ENCODE measurements at regions not wholly inside any gene's neighbourhood (a gene's known extent, or its start where the extent isn't known, plus 50 kb on each side); places are given as distances from the start of the nearest gene placed in this dataset.

GRCh38 chr1:106961646-106962045 lies 94.8 kb upstream of the PRMT6 start:
- no peak overlapping the region for H3K4me3 ChIP-seq (ENCODE audit: low read depth, low read length)
- DNase-seq (ENCODE audit: low read depth): no peak
- TF ChIP-seq POLR2A (IDR thresholded peaks at IDR 0.05; ENCODE audit: extremely low read depth, insufficient read length): no peak
- TF ChIP-seq, protein P1, sequence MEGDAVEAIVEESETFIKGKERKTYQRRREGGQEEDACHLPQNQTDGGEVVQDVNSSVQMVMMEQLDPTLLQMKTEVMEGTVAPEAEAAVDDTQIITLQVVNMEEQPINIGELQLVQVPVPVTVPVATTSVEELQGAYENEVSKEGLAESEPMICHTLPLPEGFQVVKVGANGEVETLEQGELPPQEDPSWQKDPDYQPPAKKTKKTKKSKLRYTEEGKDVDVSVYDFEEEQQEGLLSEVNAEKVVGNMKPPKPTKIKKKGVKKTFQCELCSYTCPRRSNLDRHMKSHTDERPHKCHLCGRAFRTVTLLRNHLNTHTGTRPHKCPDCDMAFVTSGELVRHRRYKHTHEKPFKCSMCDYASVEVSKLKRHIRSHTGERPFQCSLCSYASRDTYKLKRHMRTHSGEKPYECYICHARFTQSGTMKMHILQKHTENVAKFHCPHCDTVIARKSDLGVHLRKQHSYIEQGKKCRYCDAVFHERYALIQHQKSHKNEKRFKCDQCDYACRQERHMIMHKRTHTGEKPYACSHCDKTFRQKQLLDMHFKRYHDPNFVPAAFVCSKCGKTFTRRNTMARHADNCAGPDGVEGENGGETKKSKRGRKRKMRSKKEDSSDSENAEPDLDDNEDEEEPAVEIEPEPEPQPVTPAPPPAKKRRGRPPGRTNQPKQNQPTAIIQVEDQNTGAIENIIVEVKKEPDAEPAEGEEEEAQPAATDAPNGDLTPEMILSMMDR (IDR thresholded peaks at IDR 0.05; ENCODE audit: low read depth, low read length): no peak
- TF ChIP-seq MAX (IDR thresholded peaks at IDR 0.05; ENCODE audit: low read depth, low read length): no peak
- TF ChIP-seq MYC (IDR thresholded peaks at IDR 0.05; ENCODE audit: low read depth, low read length): no peak

DNA sequence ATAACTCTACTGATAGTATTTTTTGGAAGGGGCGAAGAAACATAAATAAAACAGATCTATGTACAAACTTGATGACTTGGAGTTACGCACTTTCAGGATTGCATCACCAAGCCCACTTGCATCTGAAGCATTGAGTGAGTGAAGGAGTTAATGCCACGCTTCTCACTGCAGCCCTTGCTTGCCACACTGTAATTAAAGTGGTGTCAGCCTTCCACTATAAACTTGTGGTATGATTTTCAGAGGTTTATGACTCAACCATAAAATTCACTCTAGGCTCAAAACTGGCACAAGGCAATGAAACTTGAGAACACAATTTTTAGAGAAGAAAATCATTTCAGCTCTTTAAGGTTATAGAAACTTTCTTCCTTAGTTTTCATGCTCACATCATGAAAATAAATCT lies 93.9 kb upstream of the PRMT6 start:
- TF ChIP-seq MAX (IDR thresholded peaks at IDR 0.05; ENCODE audit: low read depth, low read length) (no peak), POLR2A (IDR thresholded peaks at IDR 0.05; ENCODE audit: extremely low read depth, insufficient read length) (no peak), MYC (IDR thresholded peaks at IDR 0.05; ENCODE audit: low read depth, low read length) (no peak)
- TF ChIP-seq, protein P1 (IDR thresholded peaks at IDR 0.05; ENCODE audit: low read depth, low read length): no peak
- DNase-seq (ENCODE audit: low read depth): peak; percentile 1
- H3K4me3 ChIP-seq (ENCODE audit: low read depth, low read length): no peak overlapping the region

- TF ChIP-seq, protein P1 (IDR thresholded peaks at IDR 0.05; ENCODE audit: low read depth, low read length): no peak
- TF ChIP-seq MYC (IDR thresholded peaks at IDR 0.05; ENCODE audit: low read depth, low read length): no peak
- no peak for TF ChIP-seq POLR2A (IDR thresholded peaks at IDR 0.05; ENCODE audit: extremely low read depth, insufficient read length)
- no peak for TF ChIP-seq MAX (IDR thresholded peaks at IDR 0.05; ENCODE audit: low read depth, low read length)
- no peak for DNase-seq (ENCODE audit: low read depth)
- no peak overlapping the region for H3K4me3 ChIP-seq (ENCODE audit: low read depth, low read length)
Observed at GRCh38 chr1:106964495-106964894, 92.0 kb upstream of the PRMT6 start.

DNA sequence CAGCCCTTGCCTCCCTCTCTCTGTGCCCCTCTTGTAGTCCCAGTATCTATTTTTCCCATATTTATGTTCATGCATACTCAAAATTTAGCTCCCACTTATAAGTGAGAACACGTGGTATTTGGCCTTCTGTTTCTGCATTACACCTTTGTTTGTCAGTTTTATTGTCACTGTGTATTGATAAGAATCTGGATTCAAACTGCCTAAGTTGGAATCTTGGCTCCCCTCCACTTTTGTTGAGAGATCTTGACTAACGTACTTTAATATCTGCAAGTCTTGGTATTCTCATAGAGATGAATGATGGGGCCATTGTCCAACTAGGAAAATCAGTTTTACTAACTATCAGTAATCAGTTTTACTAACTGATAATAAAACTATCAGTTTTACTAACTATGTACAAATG lies 87.8 kb upstream of the PRMT6 start:
- H3K4me3 ChIP-seq (ENCODE audit: low read depth, low read length): no peak overlapping the region
- no peak for DNase-seq (ENCODE audit: low read depth)
- TF ChIP-seq MAX (IDR thresholded peaks at IDR 0.05; ENCODE audit: low read depth, low read length) (no peak), MYC (IDR thresholded peaks at IDR 0.05; ENCODE audit: low read depth, low read length) (no peak), POLR2A (IDR thresholded peaks at IDR 0.05; ENCODE audit: extremely low read depth, insufficient read length) (no peak)
- TF ChIP-seq, protein P1 (IDR thresholded peaks at IDR 0.05; ENCODE audit: low read depth, low read length): no peak

- DNase-seq (ENCODE audit: low read depth): no peak
- TF ChIP-seq POLR2A (IDR thresholded peaks at IDR 0.05; ENCODE audit: extremely low read depth, insufficient read length) (no peak), MAX (IDR thresholded peaks at IDR 0.05; ENCODE audit: low read depth, low read length) (no peak), MYC (IDR thresholded peaks at IDR 0.05; ENCODE audit: low read depth, low read length) (no peak)
- TF ChIP-seq, protein P1 (IDR thresholded peaks at IDR 0.05; ENCODE audit: low read depth, low read length): no peak
- no peak overlapping the region for H3K4me3 ChIP-seq (ENCODE audit: low read depth, low read length)
Observed at GRCh38 chr1:106969731-106970130, 86.7 kb upstream of the PRMT6 start.

DNA sequence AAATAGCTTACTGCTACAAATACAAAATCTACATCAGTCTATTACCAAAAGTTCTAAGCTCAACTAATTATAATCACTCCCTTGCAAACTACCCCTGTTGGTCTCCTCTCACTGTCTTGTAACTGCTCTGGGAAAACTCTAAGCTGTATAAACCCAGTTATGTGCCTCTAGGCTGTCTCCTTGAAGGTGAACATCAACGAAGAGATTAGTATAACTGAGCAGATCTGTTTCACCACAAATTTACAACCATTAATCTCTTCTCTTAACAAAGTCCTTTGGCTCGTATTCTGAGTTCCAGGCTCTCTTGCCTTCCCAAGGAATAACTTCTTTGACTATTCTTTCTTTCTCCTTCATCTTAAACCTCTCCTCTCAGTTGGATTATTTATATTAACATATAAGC lies 84.4 kb upstream of the PRMT6 start:
- no peak overlapping the region for H3K4me3 ChIP-seq (ENCODE audit: low read depth, low read length)
- TF ChIP-seq MAX (IDR thresholded peaks at IDR 0.05; ENCODE audit: low read depth, low read length) (no peak), MYC (IDR thresholded peaks at IDR 0.05; ENCODE audit: low read depth, low read length) (no peak), POLR2A (IDR thresholded peaks at IDR 0.05; ENCODE audit: extremely low read depth, insufficient read length) (no peak)
- TF ChIP-seq, protein P1 (IDR thresholded peaks at IDR 0.05; ENCODE audit: low read depth, low read length): no peak
- DNase-seq (ENCODE audit: low read depth): no peak
